Natural killer cell (primary cell): ENCODE measurements at regions not wholly inside any gene's neighbourhood (a gene's known extent, or its start where the extent isn't known, plus 50 kb on each side); places are given as distances from the start of the nearest gene placed in this dataset.

Experiments used
- ATAC-seq, 3 donors: fragments of 150-1000 bp in 2 of 3; fragments of 200-7000 bp in 1 of 3; cut with Tn5 transposase; 1 replicate in 1 of 3; 2 replicates in 2 of 3; pipeline ENCODE4 v1.10.0; 2021; ENCODE audit warnings: mild to moderate bottlenecking in 2 of 3, moderate library complexity in 2 of 3
- DNase-seq, 2 donors: peaks; one replicate each; pipeline versions ENCODE4 v3.0.0 to v3.0.0-alpha.2; 2013 to 2021; ENCODE audit warnings: mixed read lengths in 1 of 2
- H3K27ac ChIP-seq: one replicate; pipeline ENCODE4 v1.5.1; 2013; ENCODE audit warnings: mild to moderate bottlenecking, low read length
- H3K27me3 ChIP-seq: one replicate; pipeline ENCODE4 v1.6.1; 2013; ENCODE audit warnings: low read length; ENCODE audit not compliant: control insufficient read depth, insufficient read depth
- H3K36me3 ChIP-seq: one replicate; pipeline ENCODE4 v1.6.1; 2013; ENCODE audit warnings: low read length; ENCODE audit not compliant: control insufficient read depth, insufficient read depth
- H3K4me1 ChIP-seq: one replicate; pipeline ENCODE4 v1.6.1; 2013; ENCODE audit warnings: low read length; ENCODE audit not compliant: control insufficient read depth, insufficient read depth
- H3K4me3 ChIP-seq: one replicate; pipeline ENCODE4 v1.5.1; 2013; ENCODE audit warnings: low read length
- H3K9me3 ChIP-seq: one replicate; pipeline ENCODE4 v1.6.1; 2013; ENCODE audit warnings: low read length; ENCODE audit not compliant: control insufficient read depth, insufficient read depth
- H3K27ac Mint-ChIP-seq, 2 donors: one replicate each; pipeline ENCODE4 v1.8.0; 2022; ENCODE audit warnings: mild to moderate bottlenecking in 2 of 2, mixed read lengths in 2 of 2, moderate library complexity in 1 of 2
- H3K27me3 Mint-ChIP-seq, 2 donors: one replicate each; pipeline ENCODE4 v1.8.0; 2022; ENCODE audit warnings: low read depth in 2 of 2, mixed read lengths in 2 of 2
- H3K36me3 Mint-ChIP-seq: one replicate; pipeline ENCODE4 v1.8.0; 2022; ENCODE audit warnings: mixed read lengths
- H3K4me1 Mint-ChIP-seq, 2 donors: one replicate each; pipeline ENCODE4 v1.8.0; 2022; ENCODE audit warnings: mixed read lengths in 2 of 2
- H3K4me3 Mint-ChIP-seq: one replicate; pipeline ENCODE4 v1.8.0; 2022; ENCODE audit warnings: mild to moderate bottlenecking, moderate library complexity, mixed read lengths
- H3K9me3 Mint-ChIP-seq, 2 donors: one replicate each; pipeline ENCODE4 v1.8.0; 2022; ENCODE audit warnings: mixed read lengths in 2 of 2
- CTCF ChIP-seq: fragments of 200-600 bp; IDR thresholded peaks from one replicate; pipeline ENCODE4 v1.8.0; 2022; ENCODE audit warnings: antibody characterized with exemption
- WGBS: methylation state at CpG from one replicate; pipeline ENCODE4 v1.1.7; 2013; ENCODE audit warnings: missing lambda C conversion rate; ENCODE audit not compliant: insufficient coverage; 5-methylcytosine and 5-hydroxymethylcytosine counted together
- intact Hi-C: fragments of 100-400 bp; cut with micrococcal nuclease; formaldehyde crosslinking; loops from one replicate; pipeline ENCODE4 v1.14.2; 2022

DNA sequence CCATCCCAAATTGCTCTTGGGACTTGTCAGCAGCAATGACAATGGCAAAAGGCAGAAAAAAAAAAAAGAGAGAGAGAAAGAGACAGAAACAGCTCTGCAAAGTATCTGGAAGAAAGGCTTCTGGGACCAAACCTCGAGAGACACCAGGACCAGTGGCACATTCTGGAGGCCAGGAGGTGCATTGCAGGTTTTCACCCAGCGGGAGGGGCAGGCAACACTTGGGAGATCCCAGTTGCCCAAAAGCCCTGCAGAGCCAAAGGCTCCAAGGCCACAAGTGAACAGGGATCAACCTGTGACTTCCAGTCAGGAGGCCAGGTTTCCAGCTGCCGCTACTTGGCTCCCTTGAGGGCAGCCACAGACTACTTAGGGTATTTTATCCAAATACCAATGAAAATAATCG lies 110.8 kb upstream of the CDH5 start:
- Mint-ChIP-seq H3K36me3 (no peaks in the 10 kb centered on the region), H3K27ac (no peak overlapping the region), H3K27me3 (peaks cover 0 to 7% of the 10 kb centered on the region in 2 donors), H3K9me3 (no peaks in the 10 kb centered on the region), H3K4me3 (no peak overlapping the region), H3K4me1 (no peaks in the 10 kb centered on the region)
- no peak overlapping the region for H3K27ac ChIP-seq
- no peaks in the 10 kb centered on the region for H3K27me3 ChIP-seq
- DNase-seq: no peak
- no peak overlapping the region for H3K4me3 ChIP-seq
- TF ChIP-seq CTCF: no peak
- no peaks in the 10 kb centered on the region for H3K4me1 ChIP-seq
- intact Hi-C loops: no loop called here
- no peaks in the 10 kb centered on the region for H3K9me3 ChIP-seq
- 87% methylated on average over 4 of the region's 4 CpGs for WGBS
- ATAC-seq: no peak
- H3K36me3 ChIP-seq: no peaks in the 10 kb centered on the region

GRCh38 chr16:66254751-66255150 lies 111.7 kb upstream of the CDH5 start:
- Histone ChIP-seq H3K4me3 (no peak overlapping the region), H3K27me3 (no peaks in the 10 kb centered on the region), H3K27ac (no peak overlapping the region), H3K36me3 (no peaks in the 10 kb centered on the region), H3K4me1 (no peaks in the 10 kb centered on the region), H3K9me3 (no peaks in the 10 kb centered on the region)
- H3K36me3 Mint-ChIP-seq: no peaks in the 10 kb centered on the region
- ATAC-seq (no peak), DNase-seq (no peak)
- intact Hi-C loops: no loop called here
- H3K4me1 Mint-ChIP-seq: no peaks in the 10 kb centered on the region
- no peak for TF ChIP-seq CTCF
- 89% methylated on average over 2 of the region's 2 CpGs for WGBS
- H3K27me3 Mint-ChIP-seq: peaks cover 0 to 7% of the 10 kb centered on the region in 2 donors
- H3K9me3 Mint-ChIP-seq: no peaks in the 10 kb centered on the region
- H3K27ac Mint-ChIP-seq: no peak overlapping the region
- no peak overlapping the region for H3K4me3 Mint-ChIP-seq

- H3K27me3 Mint-ChIP-seq: peaks cover 0 to 7% of the 10 kb centered on the region in 2 donors
- H3K9me3 ChIP-seq: no peaks in the 10 kb centered on the region
- TF ChIP-seq CTCF: no peak
- no peak overlapping the region for H3K27ac ChIP-seq
- no peaks in the 10 kb centered on the region for H3K36me3 ChIP-seq
- H3K27me3 ChIP-seq: no peaks in the 10 kb centered on the region
- H3K4me3 Mint-ChIP-seq: no peak overlapping the region
- no peaks in the 10 kb centered on the region for H3K9me3 Mint-ChIP-seq
- intact Hi-C loops: no loop called here
- WGBS: 71% methylated on average over 1 of the region's 2 CpGs
- H3K36me3 Mint-ChIP-seq: no peaks in the 10 kb centered on the region
- H3K27ac Mint-ChIP-seq: no peak overlapping the region
- H3K4me3 ChIP-seq: no peak overlapping the region
- ATAC-seq: no peak
- H3K4me1 ChIP-seq: no peaks in the 10 kb centered on the region
- H3K4me1 Mint-ChIP-seq: no peaks in the 10 kb centered on the region
- no peak for DNase-seq
These were observed 112.4 kb upstream of the CDH5 start for GRCh38 chr16:66254106-66254505.

GRCh38 chr16:66251476-66252160 lies 114.9 kb upstream of the CDH5 start:
- 83% methylated on average over 6 of the region's 6 CpGs for WGBS
- H3K4me1 ChIP-seq: no peaks in the 10 kb centered on the region
- H3K4me3 Mint-ChIP-seq: no peak overlapping the region
- H3K27ac Mint-ChIP-seq: no peak overlapping the region
- TF ChIP-seq CTCF: no peak
- no peak for ATAC-seq
- H3K36me3 Mint-ChIP-seq: no peaks in the 10 kb centered on the region
- no peak overlapping the region for H3K27ac ChIP-seq
- no peaks in the 10 kb centered on the region for H3K9me3 Mint-ChIP-seq
- no peaks in the 10 kb centered on the region for H3K4me1 Mint-ChIP-seq
- DNase-seq: no peak
- H3K27me3 ChIP-seq: no peaks in the 10 kb centered on the region
- no peaks in the 10 kb centered on the region for H3K9me3 ChIP-seq
- H3K4me3 ChIP-seq: no peak overlapping the region
- no peaks in the 10 kb centered on the region for H3K36me3 ChIP-seq
- peaks cover 0 to 7% of the 10 kb centered on the region in 2 donors for H3K27me3 Mint-ChIP-seq
- intact Hi-C loops: no loop called here
